ENCODE measurements at regions not wholly inside any gene's neighbourhood (a gene's known extent, or its start where the extent isn't known, plus 50 kb on each side); places are given as distances from the start of the nearest gene placed in this dataset.

DNA sequence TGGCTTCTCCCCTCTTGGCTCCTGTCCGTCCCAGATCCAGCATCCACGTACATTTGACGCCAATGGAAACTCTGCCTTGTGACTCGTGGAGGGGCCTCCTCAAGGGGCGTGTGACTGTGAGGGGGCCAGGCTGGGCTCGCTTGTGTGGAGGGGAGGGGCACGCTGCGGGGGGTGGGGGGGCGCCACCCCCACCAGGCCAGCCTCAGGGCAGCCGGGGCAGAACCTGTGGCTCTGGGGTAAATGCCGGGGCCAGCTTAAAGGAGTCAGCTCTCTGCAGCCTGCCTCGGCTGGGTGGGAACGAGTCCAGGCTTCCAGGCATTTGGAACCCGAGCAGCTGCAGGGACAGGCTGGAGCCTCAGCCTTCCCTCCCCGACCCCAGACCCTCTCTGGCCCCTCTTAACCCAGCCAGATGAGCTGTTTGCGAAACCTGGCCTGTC lies 94.1 kb downstream of the SIK1 start:
- DNase-seq (ENCODE audit: low read depth) = no peak

DNA sequence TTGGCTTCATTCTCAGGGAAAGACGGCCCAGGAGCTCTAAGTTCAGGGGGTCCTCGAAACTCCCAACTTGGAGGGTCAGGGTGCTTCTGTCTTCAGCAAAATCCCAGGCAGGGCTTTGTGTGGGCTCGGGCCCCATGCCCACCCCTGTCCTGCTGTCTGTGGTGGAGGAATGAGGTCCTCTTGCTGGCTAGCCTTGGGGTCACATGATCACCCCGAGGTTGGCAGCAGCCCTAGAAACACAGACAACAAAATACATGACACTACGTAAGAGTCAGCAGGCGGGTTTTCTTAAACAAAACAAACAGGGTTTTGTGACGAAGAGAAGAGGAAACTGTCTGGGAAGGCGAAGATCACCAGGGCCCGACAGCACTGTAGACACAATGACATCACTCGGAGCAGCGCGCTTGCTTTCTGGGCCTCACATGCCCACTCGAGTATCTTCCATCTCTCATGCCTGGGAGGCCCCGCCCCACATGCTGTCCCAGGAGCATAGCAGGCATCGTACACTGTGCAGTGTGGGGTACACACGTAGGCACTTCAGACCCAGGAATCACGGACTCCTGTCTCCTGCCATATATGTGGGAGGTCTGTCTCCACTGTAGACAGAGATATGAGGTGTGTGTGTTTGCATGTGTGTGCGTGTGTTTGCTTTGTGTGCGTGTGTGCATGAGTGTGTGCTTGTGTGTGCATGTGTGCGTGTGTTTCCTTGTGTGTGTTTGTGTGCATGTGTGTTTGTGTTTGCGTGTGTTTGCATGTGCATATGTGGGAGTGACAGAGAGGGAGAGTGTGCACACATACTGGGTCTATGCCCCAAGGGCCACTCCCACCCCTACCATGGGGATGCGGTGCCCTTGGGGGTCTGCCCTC lies 94.7 kb downstream of the SIK1 start:
- no peak for DNase-seq (ENCODE audit: low read depth)

DNA sequence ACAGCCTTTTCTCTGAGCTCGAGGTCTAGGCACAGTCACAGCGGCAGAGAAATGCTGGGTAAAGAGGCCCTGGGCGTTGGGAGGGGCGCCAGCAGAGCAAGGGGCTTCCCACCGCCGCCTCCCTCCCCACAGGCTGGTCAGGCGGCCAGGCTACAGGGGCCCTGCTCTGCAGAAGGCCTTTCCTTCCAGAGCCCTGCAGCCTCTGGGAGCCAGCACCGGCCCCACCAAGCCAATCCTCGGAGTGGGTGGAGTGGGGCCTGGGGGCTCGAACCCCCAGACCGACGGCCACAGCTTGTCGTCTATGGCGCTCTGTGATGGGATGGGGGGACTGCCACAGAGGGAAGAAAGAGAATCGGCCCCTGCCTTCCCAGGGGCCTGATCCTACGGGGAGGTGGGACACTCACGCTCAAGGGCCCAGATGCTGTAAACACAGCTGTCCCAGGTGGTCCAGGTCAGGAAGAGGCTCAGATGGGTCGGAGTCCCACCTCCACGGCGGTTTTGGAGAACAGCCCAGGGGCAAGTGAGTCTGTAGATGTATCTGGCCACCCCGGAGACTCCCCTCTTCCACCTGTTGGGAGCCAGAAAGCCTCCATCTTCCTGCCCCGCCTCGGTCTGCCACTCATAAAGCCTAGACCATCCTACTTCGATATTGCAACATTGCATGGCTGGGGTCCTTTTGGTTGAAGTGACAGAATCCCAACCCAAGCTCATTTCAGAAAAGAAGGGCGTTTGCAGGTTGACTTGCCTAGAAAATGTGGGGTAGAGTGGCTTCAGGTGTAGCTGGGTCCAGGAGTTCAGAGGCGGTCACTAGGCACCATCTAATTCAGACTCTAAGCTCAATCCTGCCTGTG lies 95.6 kb downstream of the SIK1 start:
- DNase-seq (ENCODE audit: low read depth) = no peak

DNA sequence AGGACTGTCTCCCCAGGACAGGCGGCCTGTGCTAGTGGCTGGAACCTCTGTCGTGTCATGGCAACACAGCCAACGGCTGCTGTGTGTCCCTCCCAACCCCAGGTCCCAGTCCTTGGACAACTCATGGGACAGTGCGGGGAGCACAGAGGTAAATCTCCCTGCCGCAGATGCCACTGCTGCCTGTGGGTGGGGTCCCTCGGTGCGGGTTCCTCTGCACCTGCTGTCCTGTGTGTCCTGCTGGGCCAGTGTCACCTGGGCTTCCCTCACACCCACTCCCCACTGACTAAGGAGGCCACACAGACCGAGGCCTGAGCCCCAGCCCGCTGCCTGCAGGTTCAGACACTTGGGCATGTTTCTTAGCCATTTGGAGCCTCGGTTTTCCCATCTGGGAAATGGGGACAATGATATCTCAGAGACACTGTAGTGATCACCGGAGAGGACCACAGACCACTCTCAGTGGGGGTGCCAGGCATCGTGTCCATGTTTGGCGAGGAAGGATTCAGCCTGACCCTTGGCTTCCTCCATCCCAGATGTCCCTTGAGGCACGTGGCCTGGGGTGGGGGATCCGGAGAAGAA lies 96.5 kb downstream of the SIK1 start:
- no peak for DNase-seq (ENCODE audit: low read depth)

DNA sequence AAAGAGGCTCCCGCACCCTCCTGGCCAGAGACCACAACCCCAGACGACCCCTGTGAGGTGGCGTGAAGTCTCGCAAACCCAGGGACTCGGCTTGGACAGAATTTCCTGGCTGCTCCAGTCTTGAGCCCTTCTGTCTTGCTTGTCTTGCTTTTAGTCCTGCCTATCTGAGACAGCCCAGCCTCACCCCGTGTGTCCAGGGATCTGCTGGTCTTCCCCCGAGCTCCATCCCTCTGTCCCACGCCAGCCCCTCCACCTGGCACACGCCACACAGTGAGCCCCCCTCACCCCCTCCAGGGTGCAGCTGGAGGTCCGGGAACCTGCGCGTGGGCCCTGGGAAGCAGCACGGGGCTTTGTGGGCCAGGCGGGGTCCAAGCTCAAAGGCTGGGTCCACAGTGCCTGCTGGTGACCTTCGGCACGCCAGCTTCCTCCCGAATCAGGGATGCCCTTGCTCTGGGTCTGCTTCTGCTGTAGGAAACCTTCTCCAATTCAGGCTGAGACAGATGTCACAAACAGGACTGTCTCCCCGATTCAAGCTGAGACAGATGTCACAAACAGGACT lies 97.1 kb downstream of the SIK1 start:
- no peak for DNase-seq (ENCODE audit: low read depth)

DNA sequence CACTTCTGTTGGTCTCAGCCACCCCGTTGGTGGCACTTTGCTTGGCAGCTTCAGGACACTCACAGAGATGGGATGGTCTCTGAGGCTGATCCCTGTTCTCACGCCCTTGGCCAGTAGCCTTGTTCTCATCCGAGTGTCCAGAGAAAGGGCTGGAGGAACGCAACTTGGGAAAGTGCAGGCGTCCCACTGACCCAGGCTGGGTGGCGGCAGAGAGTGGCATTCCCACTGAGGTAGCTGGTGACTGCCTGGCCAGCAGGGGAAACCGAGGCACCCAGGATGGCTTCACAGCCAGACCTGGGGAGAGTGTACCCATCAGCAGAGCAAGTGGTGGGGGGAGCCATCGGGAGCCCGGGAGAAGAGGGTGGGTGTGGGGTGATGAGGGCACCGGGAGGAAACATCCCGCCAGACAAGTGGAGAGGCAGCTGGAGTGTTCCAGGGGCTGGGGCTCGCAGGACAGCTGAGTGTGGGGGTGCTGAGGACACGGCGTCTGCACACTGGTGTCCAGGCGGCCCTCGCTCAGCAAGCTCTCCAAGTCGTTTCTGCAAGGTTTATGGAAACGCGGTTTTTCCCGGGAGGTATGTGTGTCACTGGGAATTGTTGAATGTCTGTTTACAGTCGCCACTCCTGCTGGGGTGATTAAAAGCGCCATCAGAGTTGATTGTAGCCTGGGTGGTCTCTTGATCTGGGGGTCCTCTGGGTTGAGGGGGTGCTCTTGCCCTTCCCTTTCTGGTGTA lies 97.8 kb downstream of the SIK1 start:
- no peak for DNase-seq (ENCODE audit: low read depth)

DNA sequence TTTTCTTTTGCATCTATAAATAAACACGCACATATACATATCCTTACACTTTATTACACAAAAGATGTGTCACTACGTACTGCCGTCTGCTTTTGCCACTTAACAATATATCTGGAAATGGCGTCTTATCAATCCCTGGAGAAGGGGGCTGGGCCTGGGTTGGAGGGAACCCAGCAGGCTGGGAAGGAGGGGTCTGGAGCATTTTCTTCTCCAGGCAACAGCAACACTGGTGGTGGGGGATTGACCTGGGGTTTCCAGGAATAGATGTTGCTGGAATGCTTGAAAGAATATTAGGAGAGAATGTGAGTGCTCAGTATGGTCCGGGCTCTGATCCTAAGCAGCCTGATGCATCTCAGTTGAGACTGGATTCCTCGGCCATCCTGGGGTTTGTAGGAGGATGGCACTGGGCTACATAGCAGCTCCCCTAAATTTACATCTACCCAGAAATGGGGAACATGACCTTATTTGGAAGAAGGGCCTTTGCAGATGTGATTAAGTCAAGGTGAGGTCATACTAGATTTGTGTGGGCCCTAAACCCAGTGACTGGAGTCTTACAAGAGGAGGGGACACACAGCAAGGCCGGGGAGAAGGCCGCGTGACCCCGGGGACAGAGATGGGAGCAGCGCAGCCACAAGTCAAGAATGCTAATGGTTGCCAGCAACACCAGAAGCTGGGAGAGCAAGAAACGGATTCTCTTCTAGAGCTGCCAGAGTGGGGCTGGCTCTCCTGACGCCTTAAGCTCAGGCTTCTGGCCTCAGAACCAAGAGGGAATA lies 98.6 kb downstream of the SIK1 start:
- no peak for DNase-seq (ENCODE audit: low read depth)

DNA sequence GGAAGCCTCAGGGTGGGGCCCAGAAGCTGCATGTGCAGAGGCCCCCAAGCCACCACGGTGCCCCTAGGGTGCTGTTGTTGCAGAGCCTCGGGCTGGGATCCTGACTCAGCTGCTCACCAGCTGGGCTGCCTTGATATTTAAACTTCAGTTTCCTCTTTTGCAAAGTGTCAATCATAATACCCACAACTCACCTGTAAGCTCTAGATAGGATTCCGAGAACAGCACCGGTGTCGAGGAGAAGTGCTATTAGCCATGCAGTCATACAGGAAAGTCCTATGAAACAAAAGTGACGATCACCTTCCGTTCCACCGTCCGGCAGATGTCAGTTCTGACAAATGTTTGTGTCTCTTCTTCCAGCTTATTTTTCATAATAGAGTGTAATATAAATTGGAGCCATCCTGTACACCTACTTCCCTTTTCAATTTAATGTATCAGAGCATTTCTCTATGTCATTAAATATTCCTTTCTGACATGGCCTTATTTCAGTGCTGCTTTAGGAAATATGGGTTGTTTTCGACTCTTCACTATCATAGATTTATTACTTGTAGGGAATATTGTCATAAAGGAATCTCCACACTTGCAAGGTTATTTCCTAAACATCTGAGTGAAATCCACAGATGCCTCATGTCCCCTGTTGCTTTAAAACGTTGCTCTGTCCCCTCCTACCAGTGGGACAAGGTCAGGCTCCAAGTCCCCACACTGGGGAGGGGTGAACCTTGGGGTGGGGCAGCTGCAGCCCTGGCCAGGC lies 100.8 kb downstream of the SIK1 start:
- no peak for DNase-seq (ENCODE audit: low read depth)

DNA sequence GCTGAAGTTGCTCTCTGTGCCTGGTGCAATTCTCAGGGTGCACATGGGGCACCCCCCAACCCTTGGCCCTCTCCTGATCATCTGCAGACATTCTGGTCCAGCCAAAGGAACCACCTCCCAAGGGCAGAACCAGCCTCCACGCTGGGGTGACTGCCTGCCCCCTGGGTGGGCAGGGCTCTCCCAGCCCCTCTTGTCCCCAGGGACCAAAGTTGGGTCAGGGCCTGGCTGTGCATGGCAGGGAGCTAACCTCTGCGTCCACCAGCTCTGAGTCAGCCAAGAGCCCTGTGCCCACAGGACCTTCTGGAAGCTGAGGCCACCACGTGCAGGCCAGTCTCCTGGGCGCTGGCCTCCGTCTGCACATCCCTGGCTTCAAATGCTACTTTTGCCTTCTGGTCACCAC lies 101.9 kb downstream of the SIK1 start:
- DNase-seq (ENCODE audit: low read depth) = no peak

DNA sequence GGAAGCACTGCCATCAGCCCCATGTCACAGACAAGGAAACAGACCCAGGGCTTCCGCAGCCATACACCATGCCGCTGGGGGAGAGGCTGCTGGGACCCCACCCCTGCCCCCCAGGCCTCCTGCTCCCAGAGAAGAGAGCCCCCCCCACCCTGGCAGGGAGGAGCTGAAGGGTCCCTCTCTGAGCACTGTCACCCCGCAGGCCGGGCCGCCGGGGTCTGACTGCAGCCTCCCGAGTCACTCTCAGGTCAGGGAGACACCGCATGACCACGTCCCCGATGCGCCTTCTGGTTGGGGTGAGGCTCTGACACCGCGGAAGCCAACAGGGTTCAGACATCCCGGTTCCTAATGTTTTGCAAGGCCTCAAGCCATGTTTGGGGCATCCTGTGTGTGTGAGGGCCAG lies 102.3 kb downstream of the SIK1 start:
- DNase-seq (ENCODE audit: low read depth) = no peak

DNA sequence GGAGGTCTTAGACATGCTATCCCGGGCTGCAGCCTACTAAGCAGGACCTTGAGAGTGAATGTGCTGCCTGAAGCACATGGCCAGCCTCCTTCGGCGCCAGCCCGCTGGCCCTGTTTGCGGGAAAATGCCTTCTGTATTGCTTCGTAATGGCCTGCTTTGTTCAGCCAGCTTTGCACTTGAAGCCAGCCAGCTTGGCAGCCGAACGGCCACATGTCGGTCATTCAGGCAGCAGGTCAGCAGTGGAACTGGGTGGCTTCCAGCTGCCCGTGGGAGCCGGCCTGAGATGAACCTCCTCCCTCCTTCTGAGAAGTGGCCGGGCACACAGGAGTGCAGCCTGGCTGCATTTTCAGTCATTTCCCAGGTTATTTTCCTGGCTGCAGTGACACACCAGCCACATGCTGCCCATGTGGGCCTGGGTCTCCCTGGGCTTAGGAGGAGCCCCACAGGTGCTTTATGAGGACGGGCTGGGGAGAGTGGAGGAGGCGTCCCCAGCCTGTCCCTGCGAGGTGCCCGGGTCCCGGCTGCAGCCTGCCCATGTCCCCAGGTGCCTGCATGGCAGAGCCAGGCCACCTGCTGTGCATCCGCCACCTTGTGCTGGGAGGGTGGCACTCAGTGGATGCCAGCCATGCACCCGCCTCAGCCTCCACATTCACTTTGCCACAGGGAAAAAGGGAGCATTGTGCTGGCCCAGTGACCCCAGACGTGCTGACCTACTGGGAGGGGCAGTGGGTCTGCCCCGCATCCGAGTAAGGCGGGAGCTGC lies 103.5 kb downstream of the SIK1 start:
- no peak for DNase-seq (ENCODE audit: low read depth)

DNA sequence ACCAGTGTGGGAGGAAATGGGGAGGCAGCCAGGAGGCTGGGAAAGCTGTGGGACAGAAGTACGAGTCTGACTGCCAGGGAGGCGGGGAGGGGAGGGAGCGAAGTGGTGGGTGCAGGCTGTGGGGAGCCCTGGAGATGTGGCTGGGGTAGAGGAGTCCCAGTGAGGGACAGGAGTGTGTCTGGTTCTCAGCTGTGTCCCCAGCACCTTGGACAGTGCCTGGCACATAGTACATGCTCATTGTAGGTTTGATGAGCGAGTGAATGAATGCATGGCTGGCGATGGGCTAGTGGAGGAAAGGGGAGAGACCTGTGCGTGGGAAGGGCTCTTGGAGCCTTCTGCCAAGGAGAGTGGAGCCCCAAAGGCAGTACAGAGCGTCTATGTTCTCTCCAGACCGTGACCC lies 104.1 kb downstream of the SIK1 start:
- DNase-seq (ENCODE audit: low read depth) = no peak

DNA sequence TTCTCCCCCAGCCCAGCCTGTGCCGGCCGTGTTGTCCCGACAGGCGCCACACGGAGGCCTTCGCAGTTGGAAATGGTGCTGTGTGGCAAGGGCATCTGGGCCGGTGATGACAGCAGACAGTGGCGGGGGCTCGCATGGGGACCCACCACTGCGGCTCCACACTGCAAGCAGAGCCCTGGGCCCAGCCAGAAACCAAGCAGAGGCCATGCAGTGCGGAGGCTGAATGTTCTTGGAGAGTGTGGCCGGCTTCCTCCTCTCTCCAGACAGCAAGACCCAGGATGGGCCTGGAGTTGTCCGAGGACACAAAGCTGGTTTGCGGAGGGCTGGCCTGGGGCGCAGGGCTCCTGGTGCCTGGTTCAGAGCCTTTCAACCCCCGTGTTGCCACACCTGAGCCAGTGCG lies 104.6 kb downstream of the SIK1 start:
- no peak for DNase-seq (ENCODE audit: low read depth)

DNA sequence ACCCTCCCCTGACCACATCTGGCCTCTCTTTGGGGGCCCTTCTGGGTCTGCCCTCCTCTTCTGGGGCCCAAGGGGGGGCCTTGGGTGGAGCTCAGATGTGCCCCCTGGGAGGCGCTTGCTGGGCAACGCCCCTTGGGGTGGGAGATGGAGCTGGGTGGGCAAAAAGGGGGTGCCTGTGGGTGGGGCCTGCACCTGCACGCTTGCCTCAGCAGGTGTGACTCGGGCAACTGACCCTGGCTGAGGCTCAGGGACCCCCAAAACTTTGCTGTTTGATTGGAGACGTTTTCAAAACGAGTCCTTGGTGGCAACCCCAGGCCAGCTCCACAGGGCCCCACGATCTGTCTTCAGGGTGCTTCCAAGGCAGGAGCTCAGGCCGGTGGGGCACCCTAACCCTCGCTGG lies 105.3 kb downstream of the SIK1 start:
- DNase-seq (ENCODE audit: low read depth) = no peak

DNA sequence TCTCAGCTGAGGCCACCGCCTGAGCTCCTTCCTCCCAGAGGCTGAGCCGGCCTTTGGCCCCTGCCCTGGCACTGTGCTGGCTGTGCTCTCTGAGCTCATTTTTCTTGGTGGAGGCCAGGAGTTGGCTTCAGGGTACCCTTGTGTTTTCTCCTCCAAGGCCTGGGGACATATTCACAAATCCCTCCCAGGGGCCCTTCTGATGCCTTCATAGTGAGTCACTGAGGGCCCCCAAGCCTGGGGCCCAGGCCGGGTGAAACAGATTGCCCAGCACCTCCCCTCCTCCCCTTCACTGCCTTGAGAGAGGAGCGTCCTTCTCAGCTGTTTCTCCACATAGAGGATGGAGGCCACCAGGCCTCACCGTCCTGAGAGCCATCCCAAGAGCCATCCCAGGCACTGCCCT lies 105.8 kb downstream of the SIK1 start:
- DNase-seq (ENCODE audit: low read depth) = no peak

DNA sequence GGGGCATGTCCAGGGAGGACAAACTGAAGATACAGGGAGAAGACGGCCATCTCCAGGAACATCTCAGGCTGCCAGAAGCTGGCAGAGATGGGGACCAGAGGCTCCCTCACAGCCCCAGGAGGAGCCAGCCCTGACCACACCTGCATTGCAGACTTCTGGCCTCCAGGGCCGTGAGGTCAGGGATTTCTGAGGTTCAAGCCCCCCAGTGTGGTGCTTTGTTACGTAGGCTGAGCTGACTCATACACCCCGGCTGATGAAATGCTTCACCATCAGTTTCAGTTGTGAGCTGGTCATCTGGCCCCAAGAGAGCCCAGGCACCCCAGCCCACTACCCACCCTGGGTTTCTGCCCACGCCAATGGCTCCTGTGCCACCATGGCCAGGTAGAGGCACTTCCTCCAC lies 106.4 kb downstream of the SIK1 start:
- no peak for DNase-seq (ENCODE audit: low read depth)

DNA sequence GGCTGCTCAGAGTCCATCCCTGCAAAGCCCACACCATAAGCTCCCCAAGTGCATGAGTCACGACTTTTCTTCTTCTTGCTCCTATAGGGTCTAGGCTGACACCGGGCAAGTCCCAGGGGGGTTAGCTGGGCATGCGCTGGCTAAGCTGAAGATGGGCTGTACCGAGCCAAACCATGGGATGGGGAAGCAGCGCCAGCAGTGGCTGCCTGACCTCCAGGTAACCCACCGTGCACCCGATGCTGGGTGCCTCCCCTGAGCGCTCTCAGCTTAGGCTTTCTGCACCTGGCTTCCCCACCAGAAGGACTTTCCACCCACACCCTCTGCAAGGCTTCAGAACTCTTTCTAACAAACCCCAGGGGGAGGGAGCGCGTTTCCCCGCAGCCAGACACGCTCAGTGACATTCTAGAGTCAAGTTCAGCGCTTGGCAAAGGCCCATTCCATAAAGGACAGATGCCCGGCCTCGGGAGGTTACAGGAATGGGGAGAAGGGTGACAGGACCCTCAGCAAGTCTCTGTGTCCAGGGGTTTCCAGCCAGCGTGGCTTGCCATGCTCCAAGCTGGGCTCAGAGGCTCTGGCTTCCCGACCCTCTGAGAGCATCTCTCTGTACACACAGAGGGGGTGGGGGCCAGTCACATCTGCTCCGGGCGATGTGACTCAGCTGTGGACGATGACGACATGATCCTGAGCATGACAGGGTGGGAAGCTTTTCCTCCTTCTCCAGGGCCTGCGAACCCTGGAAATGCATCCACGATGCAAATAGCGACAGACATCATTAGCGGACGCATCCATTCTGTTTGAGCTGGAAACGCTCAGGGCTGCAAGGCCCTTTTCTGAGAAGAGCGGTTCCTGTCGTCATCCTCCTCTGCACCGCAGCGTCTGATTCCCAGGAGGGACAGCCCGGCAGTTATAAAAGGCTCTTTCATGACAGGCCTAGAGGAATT lies 107.8 kb downstream of the SIK1 start:
- no peak for DNase-seq (ENCODE audit: low read depth)

DNA sequence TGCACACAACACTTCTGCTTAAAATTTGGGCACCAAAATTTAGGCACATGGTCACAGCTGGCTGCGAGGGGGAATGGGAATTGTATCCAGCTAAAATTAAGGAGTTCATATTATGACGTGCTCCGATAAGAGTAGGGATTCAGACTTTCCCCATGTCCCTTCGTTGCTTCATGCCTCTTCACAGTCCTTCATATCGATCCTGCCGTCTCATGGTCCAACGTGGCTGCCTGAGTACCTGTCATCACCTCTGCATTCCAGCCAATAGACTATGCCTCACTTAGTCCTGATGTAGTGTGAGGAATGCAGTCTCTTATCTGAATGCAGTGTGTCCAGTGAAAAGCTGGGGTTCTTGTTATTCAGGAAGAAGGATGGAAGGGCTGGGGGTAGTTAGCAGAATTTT lies 108.6 kb downstream of the SIK1 start:
- DNase-seq (ENCODE audit: low read depth) = no peak

DNA sequence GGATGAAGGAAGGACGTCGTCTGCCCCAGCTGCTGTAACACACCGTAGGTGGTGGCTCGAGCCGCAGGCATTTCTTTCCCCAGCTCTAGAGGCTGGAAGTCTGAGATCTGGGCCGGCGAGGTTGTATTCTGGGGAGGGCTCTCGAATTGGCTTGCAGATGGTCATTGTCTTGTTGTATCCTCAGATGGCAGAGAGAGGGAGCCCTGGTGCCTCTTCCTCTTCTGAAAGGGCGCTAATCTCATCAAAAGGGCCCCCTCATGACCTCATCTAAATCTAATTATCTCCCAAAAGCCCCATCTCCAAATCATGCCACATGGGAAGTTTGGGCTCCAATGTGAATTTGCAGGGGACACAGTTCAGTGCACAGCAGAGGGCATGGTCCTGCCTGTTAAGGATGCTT lies 109.0 kb downstream of the SIK1 start:
- DNase-seq (ENCODE audit: low read depth) = no peak

Data from activated T-cell treated with anti-CD3 and anti-CD28 coated beads for 1 hour (primary cell).